K562 (cell line): ENCODE measurements at regions not wholly inside any gene's neighbourhood (a gene's known extent, or its start where the extent isn't known, plus 50 kb on each side); places are given as distances from the start of the nearest gene placed in this dataset.
A peak's percentile ranks its signal among the peaks of the same experiment; 100 is the strongest.

Experiments
- DMBX1 ChIP-seq: fragments of 250-450 bp; sonication (Bioruptor Pico); IDR thresholded peaks from 2 replicates; pipeline ENCODE4 v1.8.0; 2022; ENCODE audit warnings: inconsistent platforms, mild to moderate bottlenecking, moderate library complexity, borderline replicate concordance
- DPF2 ChIP-seq: fragments of 450-650 bp; IDR thresholded peaks from 2 replicates; pipeline ENCODE4 v1.6.1; 2016
- HEY1 ChIP-seq: fragments of 250-450 bp; sonication (Bioruptor Pico); IDR thresholded peaks from 2 replicates; pipeline ENCODE4 v1.5.0; 2020; ENCODE audit warnings: mild to moderate bottlenecking, moderate library complexity, borderline replicate concordance
- MGA ChIP-seq: fragments of 450-650 bp; IDR thresholded peaks from 2 replicates; pipeline ENCODE4 v1.6.1; 2016; ENCODE audit warnings: mild to moderate bottlenecking, moderate library complexity
- PKNOX1 ChIP-seq: fragments of 450-650 bp; IDR thresholded peaks from 2 replicates; pipeline ENCODE4 v1.6.1; 2016
- PRPF4 ChIP-seq: fragments of 200-400 bp; formaldehyde crosslinking; IDR thresholded peaks from one replicate; pipeline ENCODE4 v1.6.1; 2017; ENCODE audit warnings: low read length, low read depth, mild to moderate bottlenecking; ENCODE audit not compliant: insufficient read depth, poor library complexity, severe bottlenecking
- SMC3 ChIP-seq: conservative IDR thresholded peaks from 2 replicates; pipeline ENCODE4 v1.6.1; 2011; ENCODE audit warnings: low read depth, low read length, improper control_type of control experiment; ENCODE audit not compliant: insufficient read depth
- SPI1 ChIP-seq: IDR thresholded peaks from 2 replicates; pipeline ENCODE4 v1.6.1; 2011; ENCODE audit warnings: low read depth, low read length, control low read depth, borderline replicate concordance
- ZNF134 ChIP-seq: fragments of 250-450 bp; sonication (Bioruptor Pico); conservative IDR thresholded peaks from 2 replicates; pipeline ENCODE4 v1.4.0; 2020
- ZNF174 ChIP-seq: fragments of 250-450 bp; sonication (Bioruptor Pico); IDR thresholded peaks from 2 replicates; pipeline ENCODE4 v1.4.0; 2020; ENCODE audit warnings: mild to moderate bottlenecking

GRCh38 chr20:53778041-53778516 lies 184.4 kb upstream of the ZNF217 start (continued):
- TF ChIP-seq ZNF134 (CRISPR knock-in tag) (no peak), MGA (no peak), PRPF4 (no peak), ZNF174 (no peak), SPI1 (no peak), SMC3 (no peak), PKNOX1 (0 out of 2 replicates have a peak, but pooled peaks have one; percentile 14), HEY1 (no peak), DMBX1 (CRISPR knock-in tag) (no peak), DPF2 (no peak)
